Kidney epithelial cell (primary cell): ENCODE measurements at regions not wholly inside any gene's neighbourhood (a gene's known extent, or its start where the extent isn't known, plus 50 kb on each side); places are given as distances from the start of the nearest gene placed in this dataset.

Experiments used
- DNase-seq: peaks from one replicate; pipeline ENCODE4 v3.0.0-alpha.2; 2010; ENCODE audit warnings: low read depth
- H3K27me3 ChIP-seq: 2 replicates; pipeline ENCODE4 v1.6.0; 2011; ENCODE audit warnings: low read length; ENCODE audit not compliant: control insufficient read depth, insufficient read depth
- H3K36me3 ChIP-seq: 2 replicates; pipeline ENCODE4 v1.5.1; 2011; ENCODE audit warnings: low read length; ENCODE audit not compliant: control insufficient read depth, insufficient read depth
- H3K4me3 ChIP-seq: 2 replicates; pipeline ENCODE4 v1.5.1; 2011; ENCODE audit warnings: low read depth, mild to moderate bottlenecking, control low read depth, low read length
- TF ChIP-seq, protein P1 (sequence below): IDR thresholded peaks from 2 replicates; pipeline ENCODE4 v1.5.1; 2011; ENCODE audit warnings: mild to moderate bottlenecking, moderate library complexity, low read length, control low read depth, inconsistent platforms; ENCODE audit not compliant: insufficient read depth, poor library complexity, severe bottlenecking

DNA sequence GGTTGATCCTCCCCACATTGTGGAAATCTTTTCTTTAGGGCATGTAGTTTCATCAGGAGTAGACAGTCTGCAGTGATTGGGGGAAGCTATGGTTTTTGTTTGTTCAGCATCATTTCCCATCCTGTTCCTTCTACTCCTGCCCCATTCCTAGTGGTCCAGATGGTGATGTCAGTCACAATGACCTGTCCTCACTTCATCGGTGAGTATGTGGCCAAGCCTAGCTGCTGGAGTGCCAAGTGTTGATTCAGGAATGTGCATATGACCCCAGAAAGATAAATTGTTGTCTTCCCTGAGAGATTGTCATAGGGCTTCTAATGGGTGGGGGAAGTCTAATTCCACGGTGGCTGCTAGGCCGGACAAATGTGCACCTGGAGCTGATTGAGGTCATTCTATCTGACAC lies 130.6 kb upstream of the FAT1 start:
- TF ChIP-seq, protein P1, sequence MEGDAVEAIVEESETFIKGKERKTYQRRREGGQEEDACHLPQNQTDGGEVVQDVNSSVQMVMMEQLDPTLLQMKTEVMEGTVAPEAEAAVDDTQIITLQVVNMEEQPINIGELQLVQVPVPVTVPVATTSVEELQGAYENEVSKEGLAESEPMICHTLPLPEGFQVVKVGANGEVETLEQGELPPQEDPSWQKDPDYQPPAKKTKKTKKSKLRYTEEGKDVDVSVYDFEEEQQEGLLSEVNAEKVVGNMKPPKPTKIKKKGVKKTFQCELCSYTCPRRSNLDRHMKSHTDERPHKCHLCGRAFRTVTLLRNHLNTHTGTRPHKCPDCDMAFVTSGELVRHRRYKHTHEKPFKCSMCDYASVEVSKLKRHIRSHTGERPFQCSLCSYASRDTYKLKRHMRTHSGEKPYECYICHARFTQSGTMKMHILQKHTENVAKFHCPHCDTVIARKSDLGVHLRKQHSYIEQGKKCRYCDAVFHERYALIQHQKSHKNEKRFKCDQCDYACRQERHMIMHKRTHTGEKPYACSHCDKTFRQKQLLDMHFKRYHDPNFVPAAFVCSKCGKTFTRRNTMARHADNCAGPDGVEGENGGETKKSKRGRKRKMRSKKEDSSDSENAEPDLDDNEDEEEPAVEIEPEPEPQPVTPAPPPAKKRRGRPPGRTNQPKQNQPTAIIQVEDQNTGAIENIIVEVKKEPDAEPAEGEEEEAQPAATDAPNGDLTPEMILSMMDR = no peak
- Histone ChIP-seq H3K27me3 (no peaks in the 10 kb centered on the region), H3K4me3 (no peak overlapping the region), H3K36me3 (no peaks in the 10 kb centered on the region)
- DNase-seq = no peak

GRCh38 chr4:186855111-186855510 lies 131.5 kb upstream of the FAT1 start:
- Histone ChIP-seq H3K27me3 (no peaks in the 10 kb centered on the region), H3K4me3 (no peak overlapping the region), H3K36me3 (no peaks in the 10 kb centered on the region)
- DNase-seq = no peak
- TF ChIP-seq, protein P1 = no peak

DNA sequence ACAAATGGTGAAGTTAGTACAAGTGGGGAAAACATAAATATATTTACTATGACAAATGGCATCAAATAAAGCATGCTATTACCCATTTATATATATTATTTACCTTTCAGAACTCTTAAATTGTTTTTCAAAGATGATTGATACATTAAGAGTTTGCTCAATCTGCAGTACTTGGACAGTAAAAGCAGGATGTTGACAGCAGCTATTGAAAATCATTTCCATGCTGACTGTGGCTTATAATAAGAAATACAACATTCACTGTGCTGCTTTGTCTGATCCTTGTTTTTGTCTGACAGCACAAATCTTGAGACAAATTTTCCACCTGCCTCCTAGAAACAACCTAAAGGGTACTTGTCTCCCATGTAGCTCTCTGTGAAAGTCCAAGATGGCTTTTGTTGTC lies 134.1 kb upstream of the FAT1 start:
- Histone ChIP-seq H3K27me3 (no peaks in the 10 kb centered on the region), H3K36me3 (no peaks in the 10 kb centered on the region), H3K4me3 (no peak overlapping the region)
- TF ChIP-seq, protein P1 = no peak
- DNase-seq = no peak

DNA sequence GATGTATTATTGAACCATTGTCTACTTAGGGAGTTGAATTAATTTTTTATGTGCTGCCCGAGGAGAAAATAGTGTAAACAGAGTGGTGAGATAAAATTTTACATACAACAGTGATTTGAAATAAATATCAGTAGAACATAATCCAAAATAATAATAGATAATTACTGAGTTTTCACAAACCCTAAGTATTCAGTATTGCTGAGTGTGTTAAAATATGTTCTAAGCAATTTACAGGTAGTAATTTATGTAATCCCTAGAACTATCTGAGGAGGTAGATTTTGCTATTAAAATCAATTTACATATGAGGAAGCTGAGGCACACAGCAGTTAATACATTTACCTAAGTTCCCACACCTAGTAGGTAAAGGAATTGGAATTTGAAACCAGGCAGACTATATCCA lies 134.7 kb upstream of the FAT1 start:
- DNase-seq = no peak
- no peaks in the 10 kb centered on the region for H3K27me3 ChIP-seq
- H3K36me3 ChIP-seq = no peaks in the 10 kb centered on the region
- TF ChIP-seq, protein P1 = no peak
- no peak overlapping the region for H3K4me3 ChIP-seq

- no peak for DNase-seq
- Histone ChIP-seq H3K27me3 (no peaks in the 10 kb centered on the region), H3K36me3 (no peaks in the 10 kb centered on the region), H3K4me3 (no peak overlapping the region)
- TF ChIP-seq, protein P1 = no peak
These were observed 135.8 kb upstream of the FAT1 start for GRCh38 chr4:186859420-186859819.

GRCh38 chr4:186861317-186861716 lies 137.7 kb upstream of the FAT1 start:
- TF ChIP-seq, protein P1 = no peak
- H3K4me3 ChIP-seq = no peak overlapping the region

More at GRCh38 chr4:186861317-186861716, 137.7 kb upstream of the FAT1 start:
- DNase-seq = no peak
- Histone ChIP-seq H3K27me3 (no peaks in the 10 kb centered on the region), H3K36me3 (no peaks in the 10 kb centered on the region)
